GM12865 (cell line): ENCODE measurements at regions not wholly inside any gene's neighbourhood (a gene's known extent, or its start where the extent isn't known, plus 50 kb on each side); places are given as distances from the start of the nearest gene placed in this dataset.

Experiments
- DNase-seq: peaks from one replicate; pipeline ENCODE4 v3.0.0; 2010; ENCODE audit warnings: low read depth
- H3K4me3 ChIP-seq: 2 replicates; pipeline ENCODE4 v1.5.1; 2011; ENCODE audit warnings: mild to moderate bottlenecking, low read depth, low read length, control low read depth
- CTCF ChIP-seq: IDR thresholded peaks from 2 replicates; pipeline ENCODE4 v1.5.1; 2011; ENCODE audit warnings: low read length, control low read depth, low read depth, inconsistent platforms; ENCODE audit not compliant: insufficient read depth; ENCODE audit errors: missing control alignments

GRCh38 chr3:68436619-68437401 is 495.5 kb downstream of the TAFA4 start:
- H3K4me3 ChIP-seq, result no peak overlapping the region
- TF ChIP-seq CTCF, result no peak
- no peak for DNase-seq

DNA sequence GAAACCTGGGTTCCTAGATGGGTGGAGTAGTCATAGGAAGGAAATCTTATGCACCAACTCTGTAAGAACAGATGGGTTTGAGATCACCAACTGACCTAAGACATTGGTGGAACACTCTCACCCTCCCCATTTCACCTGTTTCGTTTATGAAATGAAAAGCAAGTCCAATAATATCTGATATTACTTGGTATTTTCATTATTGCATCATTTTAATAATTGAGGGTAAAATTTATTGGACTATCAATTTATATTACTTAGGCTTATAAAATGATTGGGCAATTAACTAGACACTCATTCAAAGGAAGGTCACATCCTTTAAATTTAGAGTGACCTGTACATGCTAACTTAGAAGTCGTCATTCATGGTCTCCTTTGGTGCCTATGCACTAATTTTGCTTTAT is 503.9 kb downstream of the TAFA4 start:
- no peak overlapping the region for H3K4me3 ChIP-seq
- TF ChIP-seq CTCF, result no peak
- no peak for DNase-seq

- no peak for DNase-seq
- no peak overlapping the region for H3K4me3 ChIP-seq
- no peak for TF ChIP-seq CTCF
Observed at GRCh38 chr3:68424796-68425460, 507.4 kb downstream of the TAFA4 start.

- TF ChIP-seq CTCF, result no peak
- DNase-seq, result no peak
- H3K4me3 ChIP-seq, result no peak overlapping the region
Observed at GRCh38 chr3:68408626-68409025, 523.7 kb downstream of the TAFA4 start.

DNA sequence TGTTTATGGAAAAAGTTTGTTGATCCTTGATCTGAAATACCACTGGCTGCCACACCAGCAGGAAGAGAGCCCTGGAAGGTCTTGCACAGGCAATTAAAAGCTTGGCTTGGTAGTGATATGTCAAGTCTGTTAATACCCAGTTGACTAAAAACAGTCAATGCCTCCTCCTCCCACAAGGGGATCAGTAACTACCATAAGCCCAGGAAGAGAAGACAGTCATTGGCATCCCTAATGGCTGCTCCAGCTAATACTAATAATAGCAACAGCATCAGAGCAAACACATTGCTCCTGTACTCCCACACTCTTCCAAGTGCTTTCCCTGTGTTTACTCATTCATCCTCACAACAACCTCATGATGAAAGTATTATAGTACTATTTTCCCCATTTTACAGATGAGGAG is 528.6 kb downstream of the TAFA4 start:
- no peak overlapping the region for H3K4me3 ChIP-seq
- no peak for DNase-seq
- TF ChIP-seq CTCF, result no peak

- TF ChIP-seq CTCF, result no peak
- DNase-seq, result no peak
- no peak overlapping the region for H3K4me3 ChIP-seq
Observed at GRCh38 chr3:68402235-68402918, 530.0 kb downstream of the TAFA4 start.

- no peak for DNase-seq
- TF ChIP-seq CTCF, result no peak
- no peak overlapping the region for H3K4me3 ChIP-seq
Observed at GRCh38 chr3:68378631-68379030, 553.7 kb downstream of the TAFA4 start.
